IMR-90 (cell line): ENCODE measurements at regions not wholly inside any gene's neighbourhood (a gene's known extent, or its start where the extent isn't known, plus 50 kb on each side); places are given as distances from the start of the nearest gene placed in this dataset.

Source experiments
- ATAC-seq: fragments of 200-7000 bp; cut with Tn5 transposase; 2 replicates; pipeline ENCODE4 v1.9.1; 2020; ENCODE audit warnings: low read depth, mild to moderate bottlenecking, moderate library complexity
- BruUV-seq: library from RNA; stranded (reverse); fragments of 400-500 nt; replicated peaks from 2 replicates; lab custom pipeline; 2021; lab: Mats Ljungman, UMichigan
- CTCF ChIA-PET: fragments of 300-600 bp; formaldehyde crosslinking; extraction: SDS; loops from one replicate; lab custom pipeline; 2021; ENCODE audit warnings: antibody characterized with exemption; lab: Yijun Ruan, JAX
- POLR2A ChIA-PET: fragments of 300-600 bp; sonication (Branson Sonifier 250); formaldehyde crosslinking; loops from one replicate; lab custom pipeline; 2022; ENCODE audit warnings: antibody characterized with exemption; ENCODE audit not compliant: unreplicated experiment; lab: Charles Lee
- DNase-seq: peaks from one replicate; pipeline ENCODE4 v3.0.0; 2013
- H2AFZ ChIP-seq: replicated peaks from 2 replicates; pipeline ENCODE3; 2013; ENCODE audit warnings: low read length, mild to moderate bottlenecking; ENCODE audit not compliant: poor library complexity
- H2AK5ac ChIP-seq: 2 replicates; pipeline ENCODE4 v1.6.1; 2013; ENCODE audit warnings: low read depth, low read length, inconsistent platforms
- H2AK9ac ChIP-seq: replicated peaks from 2 replicates; pipeline ENCODE3; 2013; ENCODE audit warnings: mild to moderate bottlenecking, low read depth, low read length, moderate library complexity; ENCODE audit not compliant: poor library complexity
- H2BK120ac ChIP-seq: 2 replicates; pipeline ENCODE4 v1.6.1; 2013; ENCODE audit warnings: low read depth, low read length, inconsistent platforms
- H2BK15ac ChIP-seq: 3 replicates; pipeline ENCODE4 v1.6.1; 2013; ENCODE audit warnings: low read depth, low read length, inconsistent platforms
- H2BK20ac ChIP-seq: 2 replicates; pipeline ENCODE4 v1.6.1; 2013; ENCODE audit warnings: low read depth, mild to moderate bottlenecking, inconsistent platforms, low read length, moderate library complexity
- H2BK5ac ChIP-seq: 2 replicates; pipeline ENCODE4 v1.6.1; 2013; ENCODE audit warnings: mild to moderate bottlenecking, low read depth, low read length, inconsistent platforms; ENCODE audit not compliant: poor library complexity, severe bottlenecking
- H3K14ac ChIP-seq: replicated peaks from 2 replicates; pipeline ENCODE4 v1.6.1; 2013; ENCODE audit warnings: low read depth, low read length, inconsistent platforms
- H3K18ac ChIP-seq: 2 replicates; pipeline ENCODE4 v1.6.1; 2013; ENCODE audit warnings: low read depth, low read length, control low read depth
- H3K23ac ChIP-seq: 2 replicates; pipeline ENCODE4 v1.6.1; 2013; ENCODE audit warnings: low read depth, low read length, inconsistent platforms
- H3K27ac ChIP-seq: 2 replicates; pipeline ENCODE4 v1.5.1; 2013; ENCODE audit warnings: mild to moderate bottlenecking, control low read depth, low read length; ENCODE audit not compliant: insufficient read depth
- H3K27me3 ChIP-seq: 2 replicates; pipeline ENCODE4 v1.6.1; 2013; ENCODE audit warnings: low read length; ENCODE audit not compliant: control insufficient read depth, insufficient read depth
- H3K36me3 ChIP-seq: 2 replicates; pipeline ENCODE4 v1.6.1; 2013; ENCODE audit warnings: low read length, mixed read lengths; ENCODE audit not compliant: control insufficient read depth, insufficient read depth
- H3K4ac ChIP-seq: 2 replicates; pipeline ENCODE4 v1.6.1; 2013; ENCODE audit warnings: low read depth, low read length, inconsistent platforms
- H3K4me1 ChIP-seq: 2 replicates; pipeline ENCODE4 v1.6.1; 2013; ENCODE audit warnings: low read length, mixed read lengths; ENCODE audit not compliant: control insufficient read depth, insufficient read depth
- H3K4me2 ChIP-seq: 2 replicates; pipeline ENCODE4 v1.6.1; 2013; ENCODE audit warnings: low read depth, mild to moderate bottlenecking, control low read depth, low read length, moderate library complexity
- H3K4me3 ChIP-seq: 2 replicates; pipeline ENCODE4 v1.5.1; 2013; ENCODE audit warnings: low read depth, mild to moderate bottlenecking, control low read depth, low read length, moderate library complexity; ENCODE audit not compliant: insufficient read depth
- H3K56ac ChIP-seq: 2 replicates; pipeline ENCODE4 v1.6.1; 2013; ENCODE audit warnings: low read length, inconsistent platforms; ENCODE audit not compliant: insufficient read depth; ENCODE audit errors: extremely low read depth
- H3K79me1 ChIP-seq, 2 experiments: 2 replicates each; pipeline ENCODE4 v1.6.1; 2013; ENCODE audit warnings: low read length in 2 of 2, inconsistent platforms in 1 of 2, low read depth in 1 of 2
- H3K9ac ChIP-seq: 2 replicates; pipeline ENCODE4 v1.6.1; 2013; ENCODE audit warnings: low read depth, low read length, control low read depth
- H3K9me1 ChIP-seq: 2 replicates; pipeline ENCODE4 v1.6.1; 2013; ENCODE audit warnings: low read length, inconsistent platforms; ENCODE audit not compliant: insufficient read depth
- H3K9me3 ChIP-seq: 2 replicates; pipeline ENCODE4 v1.6.1; 2013; ENCODE audit warnings: low read length; ENCODE audit not compliant: control insufficient read depth, insufficient read depth
- H4K20me1 ChIP-seq: 2 replicates; pipeline ENCODE4 v1.6.1; 2013; ENCODE audit warnings: low read length, inconsistent platforms; ENCODE audit not compliant: insufficient read depth
- H4K5ac ChIP-seq: 2 replicates; pipeline ENCODE4 v1.6.1; 2013; ENCODE audit warnings: mild to moderate bottlenecking, low read depth, low read length, control low read depth
- H4K8ac ChIP-seq, 2 experiments: 2 replicates each; pipeline ENCODE4 v1.6.1; 2013; ENCODE audit warnings: low read depth in 2 of 2, low read length in 2 of 2, control low read depth in 1 of 2, inconsistent platforms in 1 of 2
- H4K91ac ChIP-seq: 2 replicates; pipeline ENCODE4 v1.6.1; 2013; ENCODE audit warnings: low read depth, low read length, inconsistent platforms; ENCODE audit not compliant: insufficient read depth
- BHLHE40 ChIP-seq: fragments of 150-350 bp; IDR thresholded peaks from 2 replicates; pipeline ENCODE4 v1.6.1; 2016; ENCODE audit warnings: mild to moderate bottlenecking, low read depth, low read length
- CEBPB ChIP-seq: IDR thresholded peaks from 2 replicates; pipeline ENCODE4 v1.6.1; 2012; ENCODE audit warnings: low read depth, low read length, improper control_type of control experiment
- CHD1 ChIP-seq: IDR thresholded peaks from 2 replicates; pipeline ENCODE4 v1.6.1; 2012; ENCODE audit warnings: low read depth, low read length, improper control_type of control experiment
- CTCF ChIP-seq: conservative IDR thresholded peaks from 2 replicates; pipeline ENCODE4 v1.5.1; 2012; ENCODE audit warnings: mild to moderate bottlenecking, low read depth, low read length, improper control_type of control experiment
- ELK1 ChIP-seq: fragments of 150-350 bp; IDR thresholded peaks from 2 replicates; pipeline ENCODE4 v1.6.1; 2016; ENCODE audit warnings: low read depth, mild to moderate bottlenecking, low read length, moderate library complexity, borderline replicate concordance
- FOS ChIP-seq: fragments of 150-350 bp; IDR thresholded peaks from 2 replicates; pipeline ENCODE4 v1.6.1; 2016; ENCODE audit warnings: low read depth, low read length
- MAFK ChIP-seq: IDR thresholded peaks from 2 replicates; pipeline ENCODE4 v1.6.1; 2012; ENCODE audit warnings: low read depth, low read length, improper control_type of control experiment
- MAZ ChIP-seq: IDR thresholded peaks from 2 replicates; pipeline ENCODE4 v1.6.1; 2012; ENCODE audit warnings: low read depth, mild to moderate bottlenecking, low read length, improper control_type of control experiment, moderate library complexity, borderline replicate concordance
- MXI1 ChIP-seq: IDR thresholded peaks from 2 replicates; pipeline ENCODE4 v1.6.1; 2012; ENCODE audit warnings: low read depth, mild to moderate bottlenecking, low read length, moderate library complexity, borderline replicate concordance
- NFE2L2 ChIP-seq: fragments of 150-350 bp; IDR thresholded peaks from 2 replicates; pipeline ENCODE4 v1.6.1; 2016; ENCODE audit warnings: low read depth, mild to moderate bottlenecking, low read length
- POLR2A ChIP-seq: IDR thresholded peaks from 2 replicates; pipeline ENCODE4 v1.6.1; 2012; ENCODE audit warnings: mild to moderate bottlenecking, low read depth, low read length
- RAD21 ChIP-seq: IDR thresholded peaks from 2 replicates; pipeline ENCODE4 v1.6.1; 2012; ENCODE audit warnings: low read length, improper control_type of control experiment
- RCOR1 ChIP-seq: IDR thresholded peaks from 2 replicates; pipeline ENCODE4 v1.6.1; 2012; ENCODE audit warnings: mild to moderate bottlenecking, low read length, improper control_type of control experiment; ENCODE audit not compliant: insufficient replicate concordance
- RFX5 ChIP-seq: IDR thresholded peaks from 2 replicates; pipeline ENCODE4 v1.8.0; 2012; ENCODE audit warnings: low read depth, mild to moderate bottlenecking, low read length, moderate library complexity
- SMC3 ChIP-seq: fragments of 150-350 bp; IDR thresholded peaks from 2 replicates; pipeline ENCODE4 v1.6.1; 2016; ENCODE audit warnings: low read depth, mild to moderate bottlenecking, antibody characterized with exemption, low read length, moderate library complexity
- USF2 ChIP-seq: fragments of 150-350 bp; IDR thresholded peaks from 2 replicates; pipeline ENCODE4 v1.6.1; 2017; ENCODE audit warnings: mild to moderate bottlenecking, antibody characterized with exemption, low read length, low read depth
- WGBS, 2 experiments: methylation state at CpG; one replicate each; pipeline versions ENCODE4 v1.1.5 to v1.1.7; 2013; ENCODE audit warnings: missing lambda C conversion rate in 2 of 2; ENCODE audit not compliant: insufficient read length in 1 of 2; ENCODE audit errors: extremely low coverage in 2 of 2; 5-methylcytosine and 5-hydroxymethylcytosine counted together
- dilution Hi-C: fragments of 300-500 bp; cut with HindIII; formaldehyde crosslinking; loops from one replicate; pipeline ENCODE4 v1.14.3; 2018; ENCODE audit warnings: low sequenced_read_pairs; ENCODE audit not compliant: unreplicated experiment
- in situ Hi-C: fragments of 300-500 bp; cut with MboI; formaldehyde crosslinking; loops from 3 replicates; pipeline ENCODE4 v1.14.3; 2019; ENCODE audit warnings: low sequenced_read_pairs, inconsistent platforms, mixed read lengths
- intact Hi-C: fragments of 100-400 bp; cut with micrococcal nuclease; formaldehyde crosslinking; loops from 2 replicates; pipeline ENCODE4 v1.10.0; 2022

GRCh38 chr5:118295045-118295444 lies 693.3 kb downstream of the DTWD2 start:
- no CpG with 5 or more reads among the region's 5 CpGs for WGBS, 2 experiments
- H3K14ac ChIP-seq, result no peak overlapping the region
- no peak overlapping the region for H3K56ac ChIP-seq
- no peak overlapping the region for H3K23ac ChIP-seq
- ChIA-PET POLR2A (no interaction called here), CTCF (no interaction called here)
- dilution Hi-C loops (no loop called here), in situ Hi-C loops (no loop called here), intact Hi-C loops (no loop called here)
- no peak overlapping the region for H4K91ac ChIP-seq
- H4K8ac ChIP-seq, result no peak overlapping the region
- H3K36me3 ChIP-seq, result no peaks in the 10 kb centered on the region
- peaks cover 10% of the 10 kb centered on the region for H3K9me3 ChIP-seq
- H4K5ac ChIP-seq, result no peak overlapping the region
- no peak overlapping the region for H3K4me2 ChIP-seq
- BruUV-seq, result no TSS peak
- no peak overlapping the region for H3K27ac ChIP-seq
- H2AK5ac ChIP-seq, result no peak overlapping the region
- H3K4me3 ChIP-seq, result no peak overlapping the region
- H3K27me3 ChIP-seq, result no peaks in the 10 kb centered on the region
- H4K20me1 ChIP-seq, result no peaks in the 10 kb centered on the region
- H3K4ac ChIP-seq, result no peak overlapping the region
- no peak overlapping the region for H3K18ac ChIP-seq
- ATAC-seq (no peak), DNase-seq (no peak)
- H3K9me1 ChIP-seq, result no peaks in the 10 kb centered on the region
- no peak overlapping the region for H2BK5ac ChIP-seq
- H3K79me1 ChIP-seq, result no peaks in the 10 kb centered on the region
- H2AK9ac ChIP-seq, result no peak overlapping the region
- H3K4me1 ChIP-seq, result no peaks in the 10 kb centered on the region
- no peak overlapping the region for H2BK15ac ChIP-seq
- no peak overlapping the region for H2AFZ ChIP-seq
- no peak for TF ChIP-seq CHD1
- no peak for TF ChIP-seq CEBPB
- TF ChIP-seq RAD21, result no peak
- no peak for TF ChIP-seq BHLHE40
- TF ChIP-seq NFE2L2, result no peak
- TF ChIP-seq MAFK, result no peak
- no peak for TF ChIP-seq USF2
- TF ChIP-seq RCOR1, result no peak
- TF ChIP-seq CTCF, result no peak
- TF ChIP-seq MAZ, result no peak
- TF ChIP-seq FOS, result no peak
- TF ChIP-seq MXI1, result no peak
- no peak for TF ChIP-seq ELK1
- no peak for TF ChIP-seq POLR2A
- TF ChIP-seq SMC3, result no peak
- no peak for TF ChIP-seq RFX5
- H2BK120ac ChIP-seq, result no peak overlapping the region
- H2BK20ac ChIP-seq, result no peak overlapping the region
- no peak overlapping the region for H3K9ac ChIP-seq
